A549 (cell line): ENCODE measurements at regions not wholly inside any gene's neighbourhood (a gene's known extent, or its start where the extent isn't known, plus 50 kb on each side); places are given as distances from the start of the nearest gene placed in this dataset.

Experiments used
- ATAC-seq, 2 experiments: fragments of 200-7000 bp in 1 of 2; fragments of >200 bp in 1 of 2; cut with Nextera tagmentation in 1 of 2; cut with Tn5 transposase in 1 of 2; 3 replicates each; pipeline versions ENCODE4 v1.8.0 to v1.9.1; 2018 to 2020; ENCODE audit warnings: mild to moderate bottlenecking in 1 of 2, moderate library complexity in 1 of 2
- CTCF ChIA-PET: fragments of 300-600 bp; sonication (Branson Sonifier 250); formaldehyde crosslinking; extraction: SDS; loops from one replicate; lab custom pipeline; 2021; ENCODE audit warnings: antibody characterized with exemption, inconsistent platforms; lab: Yijun Ruan, JAX
- POLR2A ChIA-PET: fragments of 350-600 bp; formaldehyde crosslinking; extraction: SDS; loops from one replicate; lab custom pipeline; 2021; ENCODE audit warnings: antibody characterized with exemption, inconsistent platforms; lab: Yijun Ruan, JAX
- DNase-seq, 2 experiments: peaks; one replicate each; pipeline versions ENCODE4 v3.0.0 to v3.0.0-alpha.2; 2011 to 2016; ENCODE audit warnings: low read depth in 1 of 2, low spot score in 1 of 2
- FAIRE-seq: peaks from 2 replicates; lab custom pipeline; 2011; peaks lifted over from hg19 to GRCh38; lab: Jason Lieb, UNC
- H3K27ac ChIP-seq, 2 experiments: fragments of >200 bp; sonication (Bioruptor Twin); formaldehyde crosslinking; 3 replicates each; pipeline ENCODE4 v1.5.1; 2016 to 2017
- H3K4me1 ChIP-seq: fragments of >200 bp; sonication (Bioruptor Twin); formaldehyde crosslinking; 3 replicates; pipeline ENCODE4 v1.6.1; 2016
- H3K4me2 ChIP-seq: fragments of >200 bp; sonication (Bioruptor Twin); formaldehyde crosslinking; 3 replicates; pipeline ENCODE4 v1.6.1; 2016
- H3K4me3 ChIP-seq: fragments of >200 bp; sonication (Bioruptor Twin); formaldehyde crosslinking; 3 replicates; pipeline ENCODE4 v1.5.1; 2016
- H3K9me3 ChIP-seq: fragments of >200 bp; sonication (Bioruptor Twin); formaldehyde crosslinking; 3 replicates; pipeline ENCODE4 v1.6.1; 2016
- BHLHE40 ChIP-seq: IDR thresholded peaks from 2 replicates; pipeline ENCODE4 v1.6.1; 2012; ENCODE audit warnings: low read depth, low read length, inconsistent platforms
- EHF ChIP-seq: fragments of 250-450 bp; sonication (Bioruptor Pico); IDR thresholded peaks from 2 replicates; pipeline ENCODE4 v1.5.0; 2020; ENCODE audit warnings: mild to moderate bottlenecking
- ESRRA ChIP-seq: fragments of 150-350 bp; IDR thresholded peaks from 2 replicates; pipeline ENCODE4 v1.6.1; 2014; ENCODE audit warnings: mild to moderate bottlenecking, low read length, borderline replicate concordance
- FOSB ChIP-seq: fragments of 250-450 bp; sonication (Bioruptor Pico); IDR thresholded peaks from 2 replicates; pipeline ENCODE4 v1.5.0; 2020; ENCODE audit warnings: mild to moderate bottlenecking, moderate library complexity
- FOXS1 ChIP-seq: fragments of 250-450 bp; sonication (Bioruptor Pico); IDR thresholded peaks from 2 replicates; pipeline ENCODE4 v1.5.0; 2020; ENCODE audit warnings: mild to moderate bottlenecking, moderate library complexity
- HEYL ChIP-seq: fragments of 250-450 bp; sonication (Bioruptor Pico); IDR thresholded peaks from 2 replicates; pipeline ENCODE4 v1.8.0; 2021; ENCODE audit warnings: mild to moderate bottlenecking, moderate library complexity
- HOXA7 ChIP-seq: fragments of 250-450 bp; sonication (Bioruptor Pico); IDR thresholded peaks from 2 replicates; pipeline ENCODE4 v1.5.0; 2020; ENCODE audit warnings: mild to moderate bottlenecking, moderate library complexity
- JUNB ChIP-seq: fragments of >200 bp; sonication (Bioruptor Twin); formaldehyde crosslinking; IDR thresholded peaks from 2 replicates; pipeline ENCODE4 v1.6.1; 2016
- MAZ ChIP-seq: fragments of 150-350 bp; IDR thresholded peaks from 2 replicates; pipeline ENCODE4 v1.6.1; 2014; ENCODE audit warnings: antibody characterized with exemption, low read depth, low read length, borderline replicate concordance
- MYC ChIP-seq: IDR thresholded peaks from 2 replicates; pipeline ENCODE4 v1.6.1; 2012; ENCODE audit warnings: mild to moderate bottlenecking, inconsistent platforms, low read length, improper control_type of control experiment, borderline replicate concordance
- NPAS2 ChIP-seq: fragments of 250-450 bp; sonication (Bioruptor Pico); IDR thresholded peaks from 2 replicates; pipeline ENCODE4 v1.8.0; 2022; ENCODE audit warnings: mild to moderate bottlenecking, moderate library complexity, borderline replicate concordance
- POLR2AphosphoS2 ChIP-seq: conservative IDR thresholded peaks from 2 replicates; pipeline ENCODE4 v1.6.1; 2012; ENCODE audit warnings: low read length, improper control_type of control experiment, inconsistent platforms
- RAD21 ChIP-seq, 2 experiments: fragments of >200 bp in 1 of 2; sonication (Bioruptor Twin) in 1 of 2; formaldehyde crosslinking in 1 of 2; IDR thresholded peaks in 1 of 2; conservative IDR thresholded peaks in 1 of 2; 2 replicates in 1 of 2; 3 replicates in 1 of 2; pipeline ENCODE4 v1.6.1; 2012 to 2018; ENCODE audit warnings: inconsistent platforms in 1 of 2
- RFX5 ChIP-seq: fragments of 450-650 bp; IDR thresholded peaks from 2 replicates; pipeline ENCODE4 v1.7.1; 2014; ENCODE audit warnings: antibody characterized with exemption, mild to moderate bottlenecking, moderate library complexity
- RNF2 ChIP-seq: fragments of 200-600 bp; sonication (generic); IDR thresholded peaks from 2 replicates; pipeline ENCODE4 v1.6.1; 2016; ENCODE audit warnings: low read depth, mild to moderate bottlenecking, antibody characterized with exemption, moderate library complexity, borderline replicate concordance
- ZC3H11A ChIP-seq: fragments of 450-650 bp; IDR thresholded peaks from 2 replicates; pipeline ENCODE4 v1.6.1; 2014; ENCODE audit warnings: antibody characterized with exemption, mild to moderate bottlenecking
- WGBS: methylation state at CpG from one replicate; pipeline ENCODE4 v1.1.6; 2017; ENCODE audit errors: missing lambda C conversion rate; 5-methylcytosine and 5-hydroxymethylcytosine counted together
- TF ChIP-seq, protein P1 (sequence below): fragments of 150-350 bp; IDR thresholded peaks from 2 replicates; pipeline ENCODE4 v1.6.1; 2014; ENCODE audit warnings: low read depth, mild to moderate bottlenecking, low read length
- TF ChIP-seq, protein P2 (sequence below): IDR thresholded peaks from 2 replicates; pipeline ENCODE4 v1.6.1; 2012; ENCODE audit warnings: low read depth, borderline replicate concordance
- TF ChIP-seq, protein P3 (sequence below): fragments of >200 bp; sonication (Bioruptor Twin); formaldehyde crosslinking; IDR thresholded peaks from 2 replicates; pipeline ENCODE4 v1.6.1; 2016
- TF ChIP-seq, protein P4 (sequence below): fragments of 250-450 bp; sonication (Bioruptor Pico); IDR thresholded peaks from 2 replicates; pipeline ENCODE4 v1.5.0; 2021; ENCODE audit warnings: mild to moderate bottlenecking, moderate library complexity, borderline replicate concordance
- TF ChIP-seq, protein P5 (sequence below): fragments of 200-600 bp; sonication (generic); IDR thresholded peaks from 2 replicates; pipeline ENCODE4 v1.6.1; 2016; ENCODE audit warnings: antibody characterized with exemption, mild to moderate bottlenecking, moderate library complexity
- TF ChIP-seq, protein P6 (sequence below): IDR thresholded peaks from 2 replicates; pipeline ENCODE4 v1.6.1; 2012
- TF ChIP-seq, protein P7 (sequence below): IDR thresholded peaks from 2 replicates; pipeline ENCODE4 v1.6.1; 2012

DNA sequence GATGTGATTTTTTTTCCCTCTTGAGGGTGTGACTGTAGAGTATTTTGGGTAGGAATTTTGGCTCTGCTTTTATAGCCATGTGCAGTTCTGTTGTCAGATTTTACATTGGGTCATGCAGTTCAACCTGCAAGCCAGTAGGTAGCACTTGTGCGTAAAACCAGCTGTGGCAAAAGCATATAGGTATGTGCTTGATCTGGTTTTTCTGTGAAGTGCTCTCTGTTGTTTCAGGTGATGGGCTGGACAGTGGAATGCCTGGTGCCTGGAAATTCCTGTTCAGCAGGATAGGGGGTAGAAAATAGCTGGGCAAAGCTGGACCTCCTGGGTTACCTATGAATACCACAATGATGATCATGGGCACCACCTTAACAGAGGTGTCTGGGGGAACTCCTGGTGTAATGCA lies 584.2 kb upstream of the PCDH10 start:
- H3K4me2 ChIP-seq, result no peak overlapping the region
- no peak for ATAC-seq
- no peaks in the 10 kb centered on the region for H3K9me3 ChIP-seq
- ChIA-PET CTCF (no interaction called here), POLR2A (no interaction called here)
- no peak for DNase-seq
- no peaks in the 10 kb centered on the region for H3K4me1 ChIP-seq
- TF ChIP-seq BHLHE40, result no peak
- TF ChIP-seq MYC, result no peak
- TF ChIP-seq, protein P1, sequence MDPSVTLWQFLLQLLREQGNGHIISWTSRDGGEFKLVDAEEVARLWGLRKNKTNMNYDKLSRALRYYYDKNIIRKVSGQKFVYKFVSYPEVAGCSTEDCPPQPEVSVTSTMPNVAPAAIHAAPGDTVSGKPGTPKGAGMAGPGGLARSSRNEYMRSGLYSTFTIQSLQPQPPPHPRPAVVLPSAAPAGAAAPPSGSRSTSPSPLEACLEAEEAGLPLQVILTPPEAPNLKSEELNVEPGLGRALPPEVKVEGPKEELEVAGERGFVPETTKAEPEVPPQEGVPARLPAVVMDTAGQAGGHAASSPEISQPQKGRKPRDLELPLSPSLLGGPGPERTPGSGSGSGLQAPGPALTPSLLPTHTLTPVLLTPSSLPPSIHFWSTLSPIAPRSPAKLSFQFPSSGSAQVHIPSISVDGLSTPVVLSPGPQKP, result no peak
- no peak for TF ChIP-seq HEYL (CRISPR knock-in tag)
- no peak for TF ChIP-seq NPAS2 (CRISPR knock-in tag)
- no peak for TF ChIP-seq MAZ
- TF ChIP-seq JUNB, result no peak
- TF ChIP-seq ESRRA, result no peak
- TF ChIP-seq, protein P2, sequence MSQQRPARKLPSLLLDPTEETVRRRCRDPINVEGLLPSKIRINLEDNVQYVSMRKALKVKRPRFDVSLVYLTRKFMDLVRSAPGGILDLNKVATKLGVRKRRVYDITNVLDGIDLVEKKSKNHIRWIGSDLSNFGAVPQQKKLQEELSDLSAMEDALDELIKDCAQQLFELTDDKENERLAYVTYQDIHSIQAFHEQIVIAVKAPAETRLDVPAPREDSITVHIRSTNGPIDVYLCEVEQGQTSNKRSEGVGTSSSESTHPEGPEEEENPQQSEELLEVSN, result no peak
- TF ChIP-seq EHF (CRISPR knock-in tag), result no peak
- no peak for TF ChIP-seq FOXS1
- no peak for TF ChIP-seq RFX5
- TF ChIP-seq FOSB, result no peak
- no peak for TF ChIP-seq POLR2AphosphoS2
- 45% methylated on average over 1 of the region's 1 CpG for WGBS
- H3K4me3 ChIP-seq, result no peak overlapping the region
- FAIRE-seq, result no peak
- H3K27ac ChIP-seq, result no peak overlapping the region

DNA sequence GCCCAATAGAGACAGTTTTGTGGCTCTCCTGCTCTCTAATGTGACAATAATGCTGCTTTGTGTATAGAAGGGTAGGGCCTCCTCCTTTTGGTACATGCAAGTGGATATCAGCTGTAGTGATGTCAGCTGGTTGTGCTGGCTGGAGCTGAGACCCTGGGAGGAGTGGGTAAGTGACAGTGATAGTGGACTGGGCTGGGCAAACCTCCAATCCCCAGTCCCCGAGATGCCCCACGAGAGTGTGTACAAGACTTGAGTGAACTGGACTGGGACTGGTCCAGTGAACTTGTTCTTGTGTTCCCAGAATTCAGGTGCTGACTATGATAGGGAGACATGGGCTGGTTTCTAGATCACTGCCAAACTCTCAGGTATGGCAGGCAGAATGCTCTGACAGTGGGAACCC lies 583.6 kb upstream of the PCDH10 start:
- no peak overlapping the region for H3K4me3 ChIP-seq
- POLR2A ChIA-PET, result no interaction called here
- no peaks in the 10 kb centered on the region for H3K4me1 ChIP-seq
- H3K27ac ChIP-seq, result no peak overlapping the region
- no peak for FAIRE-seq
- no peak for ATAC-seq
- 33% methylated on average over 2 of the region's 2 CpGs for WGBS
- H3K9me3 ChIP-seq, result no peaks in the 10 kb centered on the region
- no peak overlapping the region for H3K4me2 ChIP-seq
- CTCF ChIA-PET, result no interaction called here
- DNase-seq, result no peak
- TF ChIP-seq HOXA7 (CRISPR knock-in tag) (no peak), RNF2 (no peak), RAD21 (conservative IDR thresholded peaks at IDR 0.05 in 1 of 2, IDR thresholded peaks at IDR 0.05 in 1 of 2) (no peak), ZC3H11A (no peak), POLR2AphosphoS2 (no peak)
- TF ChIP-seq, protein P3, sequence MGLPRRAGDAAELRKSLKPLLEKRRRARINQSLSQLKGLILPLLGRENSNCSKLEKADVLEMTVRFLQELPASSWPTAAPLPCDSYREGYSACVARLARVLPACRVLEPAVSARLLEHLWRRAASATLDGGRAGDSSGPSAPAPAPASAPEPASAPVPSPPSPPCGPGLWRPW, result no peak
- TF ChIP-seq, protein P4, sequence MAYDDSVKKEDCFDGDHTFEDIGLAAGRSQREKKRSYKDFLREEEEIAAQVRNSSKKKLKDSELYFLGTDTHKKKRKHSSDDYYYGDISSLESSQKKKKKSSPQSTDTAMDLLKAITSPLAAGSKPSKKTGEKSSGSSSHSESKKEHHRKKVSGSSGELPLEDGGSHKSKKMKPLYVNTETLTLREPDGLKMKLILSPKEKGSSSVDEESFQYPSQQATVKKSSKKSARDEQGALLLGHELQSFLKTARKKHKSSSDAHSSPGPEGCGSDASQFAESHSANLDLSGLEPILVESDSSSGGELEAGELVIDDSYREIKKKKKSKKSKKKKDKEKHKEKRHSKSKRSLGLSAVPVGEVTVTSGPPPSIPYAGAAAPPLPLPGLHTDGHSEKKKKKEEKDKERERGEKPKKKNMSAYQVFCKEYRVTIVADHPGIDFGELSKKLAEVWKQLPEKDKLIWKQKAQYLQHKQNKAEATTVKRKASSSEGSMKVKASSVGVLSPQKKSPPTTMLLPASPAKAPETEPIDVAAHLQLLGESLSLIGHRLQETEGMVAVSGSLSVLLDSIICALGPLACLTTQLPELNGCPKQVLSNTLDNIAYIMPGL (CRISPR knock-in tag), result no peak
- TF ChIP-seq, protein P5, sequence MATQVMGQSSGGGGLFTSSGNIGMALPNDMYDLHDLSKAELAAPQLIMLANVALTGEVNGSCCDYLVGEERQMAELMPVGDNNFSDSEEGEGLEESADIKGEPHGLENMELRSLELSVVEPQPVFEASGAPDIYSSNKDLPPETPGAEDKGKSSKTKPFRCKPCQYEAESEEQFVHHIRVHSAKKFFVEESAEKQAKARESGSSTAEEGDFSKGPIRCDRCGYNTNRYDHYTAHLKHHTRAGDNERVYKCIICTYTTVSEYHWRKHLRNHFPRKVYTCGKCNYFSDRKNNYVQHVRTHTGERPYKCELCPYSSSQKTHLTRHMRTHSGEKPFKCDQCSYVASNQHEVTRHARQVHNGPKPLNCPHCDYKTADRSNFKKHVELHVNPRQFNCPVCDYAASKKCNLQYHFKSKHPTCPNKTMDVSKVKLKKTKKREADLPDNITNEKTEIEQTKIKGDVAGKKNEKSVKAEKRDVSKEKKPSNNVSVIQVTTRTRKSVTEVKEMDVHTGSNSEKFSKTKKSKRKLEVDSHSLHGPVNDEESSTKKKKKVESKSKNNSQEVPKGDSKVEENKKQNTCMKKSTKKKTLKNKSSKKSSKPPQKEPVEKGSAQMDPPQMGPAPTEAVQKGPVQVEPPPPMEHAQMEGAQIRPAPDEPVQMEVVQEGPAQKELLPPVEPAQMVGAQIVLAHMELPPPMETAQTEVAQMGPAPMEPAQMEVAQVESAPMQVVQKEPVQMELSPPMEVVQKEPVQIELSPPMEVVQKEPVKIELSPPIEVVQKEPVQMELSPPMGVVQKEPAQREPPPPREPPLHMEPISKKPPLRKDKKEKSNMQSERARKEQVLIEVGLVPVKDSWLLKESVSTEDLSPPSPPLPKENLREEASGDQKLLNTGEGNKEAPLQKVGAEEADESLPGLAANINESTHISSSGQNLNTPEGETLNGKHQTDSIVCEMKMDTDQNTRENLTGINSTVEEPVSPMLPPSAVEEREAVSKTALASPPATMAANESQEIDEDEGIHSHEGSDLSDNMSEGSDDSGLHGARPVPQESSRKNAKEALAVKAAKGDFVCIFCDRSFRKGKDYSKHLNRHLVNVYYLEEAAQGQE, result no peak
- TF ChIP-seq, protein P6, sequence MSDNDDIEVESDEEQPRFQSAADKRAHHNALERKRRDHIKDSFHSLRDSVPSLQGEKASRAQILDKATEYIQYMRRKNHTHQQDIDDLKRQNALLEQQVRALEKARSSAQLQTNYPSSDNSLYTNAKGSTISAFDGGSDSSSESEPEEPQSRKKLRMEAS, result no peak
- TF ChIP-seq, protein P7, sequence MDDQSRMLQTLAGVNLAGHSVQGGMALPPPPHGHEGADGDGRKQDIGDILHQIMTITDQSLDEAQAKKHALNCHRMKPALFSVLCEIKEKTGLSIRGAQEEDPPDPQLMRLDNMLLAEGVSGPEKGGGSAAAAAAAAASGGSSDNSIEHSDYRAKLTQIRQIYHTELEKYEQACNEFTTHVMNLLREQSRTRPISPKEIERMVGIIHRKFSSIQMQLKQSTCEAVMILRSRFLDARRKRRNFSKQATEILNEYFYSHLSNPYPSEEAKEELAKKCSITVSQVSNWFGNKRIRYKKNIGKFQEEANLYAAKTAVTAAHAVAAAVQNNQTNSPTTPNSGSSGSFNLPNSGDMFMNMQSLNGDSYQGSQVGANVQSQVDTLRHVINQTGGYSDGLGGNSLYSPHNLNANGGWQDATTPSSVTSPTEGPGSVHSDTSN, result no peak
